ENCODE measurements at regions not wholly inside any gene's neighbourhood (a gene's known extent, or its start where the extent isn't known, plus 50 kb on each side); places are given as distances from the start of the nearest gene placed in this dataset.

GRCh38 chr22:48139776-48140175 lies 1377.3 kb downstream of the TBC1D22A start:
- TF ChIP-seq CTCF (IDR thresholded peaks at IDR 0.05) (no peak), POLR2A (IDR thresholded peaks at IDR 0.05) (no peak)

Measured in esophagus squamous epithelium (tissue), 4 donors.